ENCODE measurements at regions not wholly inside any gene's neighbourhood (a gene's known extent, or its start where the extent isn't known, plus 50 kb on each side); places are given as distances from the start of the nearest gene placed in this dataset.
A peak's percentile ranks its signal among the peaks of the same experiment; 100 is the strongest.

- DNase-seq (ENCODE audit: low read depth, low spot score), result no peak
Measured at GRCh38 chr2:64829525-64829924, 159.7 kb upstream of the SLC1A4 start.

DNA sequence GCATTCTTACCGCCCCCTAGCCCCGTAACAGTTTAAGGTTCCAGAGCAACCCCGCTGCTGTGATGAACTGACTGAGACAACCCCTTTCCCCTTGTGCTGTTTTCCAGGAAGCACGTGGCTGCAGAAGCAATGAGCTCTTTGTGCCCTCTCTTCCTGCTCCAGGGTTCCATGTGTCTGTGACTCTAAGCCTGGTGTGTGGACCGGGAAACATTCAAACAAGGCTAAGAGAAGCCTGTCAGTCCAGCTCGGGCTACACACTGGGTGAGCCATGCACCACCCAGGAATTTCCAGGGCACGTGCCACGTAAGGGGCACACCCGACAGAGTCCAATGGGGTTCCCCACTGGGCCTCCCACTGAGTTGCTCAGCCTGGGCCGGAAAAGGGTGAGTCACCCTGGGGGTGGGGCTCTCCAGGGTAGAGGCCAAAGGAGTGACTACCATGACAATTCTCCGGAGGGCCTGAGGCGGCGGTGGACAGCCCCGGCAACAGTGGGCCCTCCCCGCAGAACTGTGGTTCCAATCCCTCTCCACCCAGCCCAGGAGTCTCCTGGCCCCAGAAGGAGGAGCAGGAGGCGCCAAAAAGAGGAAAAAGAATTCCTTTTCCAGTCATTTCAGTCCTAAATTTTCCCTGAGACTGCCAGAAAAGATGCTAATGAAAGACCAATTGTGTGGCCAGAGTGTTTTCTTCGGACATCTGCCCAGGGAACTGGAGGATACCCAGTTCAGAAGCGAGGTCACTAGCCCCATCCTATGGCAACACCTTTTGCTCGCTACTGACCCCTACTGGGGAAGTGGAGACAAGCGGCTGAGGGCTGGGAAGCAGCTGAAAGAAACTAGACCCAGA lies 157.8 kb upstream of the SLC1A4 start:
- peak; percentile 68 for DNase-seq (ENCODE audit: low read depth, low spot score)

DNA sequence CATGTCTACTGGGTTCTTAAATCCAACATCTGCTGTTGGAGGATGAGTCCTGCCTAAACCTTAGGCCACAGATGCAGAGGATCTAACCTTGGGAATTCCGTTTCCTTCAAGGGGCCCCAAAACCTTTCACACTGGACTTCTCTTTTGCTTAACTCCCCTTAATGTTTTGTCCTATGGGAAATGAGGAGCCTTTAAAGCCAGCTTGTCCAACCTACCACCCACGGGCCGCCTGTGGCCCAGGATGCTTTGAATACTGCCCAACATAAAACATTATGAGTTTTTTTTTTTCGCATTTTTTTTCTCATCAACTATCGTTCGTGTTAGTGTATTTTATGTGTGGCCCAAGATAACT lies 157.2 kb upstream of the SLC1A4 start:
- no peak for DNase-seq (ENCODE audit: low read depth, low spot score)

DNA sequence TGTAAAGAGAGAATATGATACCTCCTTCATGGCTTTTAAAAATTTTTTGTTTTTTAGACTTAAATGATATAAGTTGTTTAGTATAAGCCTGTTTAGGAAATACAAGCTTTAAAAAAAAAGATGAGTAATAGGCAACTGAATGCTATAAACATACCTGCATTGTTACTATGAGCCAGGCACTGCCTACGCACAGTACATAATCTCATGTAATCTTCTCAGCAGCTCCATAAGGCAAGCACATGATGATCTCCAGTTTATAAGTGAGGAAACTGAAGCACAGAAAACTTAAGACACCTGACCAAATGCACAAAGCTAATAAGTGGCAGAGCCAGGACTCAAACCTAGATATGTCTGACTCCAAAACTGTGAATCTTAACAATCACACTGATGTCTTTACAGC lies 156.3 kb upstream of the SLC1A4 start:
- DNase-seq (ENCODE audit: low read depth, low spot score), result no peak

- no peak for DNase-seq (ENCODE audit: low read depth, low spot score)
Measured at GRCh38 chr2:64836566-64836965, 152.6 kb upstream of the SLC1A4 start.

- DNase-seq (ENCODE audit: low read depth, low spot score), result no peak
Measured at GRCh38 chr2:64837116-64837731, 152.0 kb upstream of the SLC1A4 start.

DNA sequence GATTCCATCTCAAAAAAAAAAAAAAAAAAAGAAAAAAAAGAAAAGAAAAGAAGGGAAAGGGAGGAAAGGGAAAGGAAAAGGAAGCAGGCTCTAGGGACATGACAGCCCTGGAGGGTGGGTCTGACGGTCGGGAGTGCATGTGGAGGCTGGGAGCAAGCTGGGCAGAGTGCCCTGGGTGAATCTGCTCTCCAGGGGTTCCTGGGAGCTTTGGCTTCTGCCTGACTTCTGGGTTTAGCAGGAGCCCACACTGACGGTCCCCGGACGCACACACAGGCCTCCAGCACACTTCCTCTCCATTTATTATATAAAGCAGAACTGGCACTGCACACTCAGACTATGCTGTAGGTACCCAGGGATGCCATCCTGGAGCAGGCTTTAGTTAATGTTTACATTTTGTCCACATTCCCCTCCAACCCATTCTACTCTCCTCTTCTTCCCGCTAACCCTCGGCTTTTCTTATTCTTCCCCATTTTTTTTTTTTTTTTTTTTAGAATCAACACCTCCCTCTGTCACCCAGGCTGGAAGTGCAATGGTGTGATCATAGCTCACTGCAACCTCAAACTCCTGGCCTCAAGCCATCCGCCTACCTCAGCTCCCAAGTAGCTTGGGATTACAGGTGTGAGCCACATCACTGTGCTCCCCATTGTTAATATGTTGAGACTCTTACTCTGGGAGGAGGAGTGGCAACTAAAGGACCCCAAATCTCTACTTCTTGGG lies 151.1 kb upstream of the SLC1A4 start:
- DNase-seq (ENCODE audit: low read depth, low spot score), result no peak

- DNase-seq (ENCODE audit: low read depth, low spot score), result no peak
Measured at GRCh38 chr2:64838817-64839216, 150.4 kb upstream of the SLC1A4 start.

- DNase-seq (ENCODE audit: low read depth, low spot score), result no peak
Measured at GRCh38 chr2:64839844-64840243, 149.4 kb upstream of the SLC1A4 start.

GRCh38 chr2:64840426-64840881 lies 148.7 kb upstream of the SLC1A4 start:
- no peak for DNase-seq (ENCODE audit: low read depth, low spot score)

DNA sequence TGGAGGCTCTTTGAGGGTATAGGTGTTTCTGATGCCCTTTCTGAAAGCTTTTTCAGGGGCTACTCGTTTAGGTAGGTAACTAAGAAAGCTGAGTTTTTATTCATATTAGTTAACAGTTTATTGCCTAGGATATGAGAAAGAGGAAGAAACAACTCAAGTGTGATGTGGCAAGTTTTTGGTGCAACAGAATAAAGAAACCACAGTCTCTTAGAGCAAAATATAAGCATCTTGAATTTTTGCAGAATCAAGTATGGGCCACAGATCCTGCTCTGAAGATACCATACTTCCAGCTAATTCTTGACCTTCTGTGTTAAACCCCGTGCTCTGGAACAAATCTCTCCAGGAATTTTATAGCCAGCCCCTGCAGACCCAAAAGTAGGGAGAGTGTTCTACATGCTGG lies 147.7 kb upstream of the SLC1A4 start:
- DNase-seq (ENCODE audit: low read depth, low spot score), result no peak

DNA sequence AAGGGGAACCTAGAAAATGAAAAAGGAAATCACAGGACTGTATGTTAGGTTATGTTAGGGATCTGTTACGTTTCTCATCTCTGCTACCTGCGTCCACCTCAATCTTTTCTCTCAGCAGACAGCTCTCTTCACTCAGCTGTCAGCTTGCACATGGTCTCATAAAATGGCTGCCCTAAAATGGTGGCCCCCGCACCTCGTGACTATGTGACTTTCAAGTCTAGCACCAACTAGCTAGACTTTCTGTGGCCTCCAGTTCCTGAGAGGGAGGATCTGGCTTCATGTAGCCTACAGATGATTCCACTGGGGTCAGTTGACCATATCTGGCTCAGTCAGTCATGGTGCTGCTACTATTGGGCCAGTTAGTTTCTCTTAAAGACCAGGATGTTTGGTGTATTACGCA lies 147.2 kb upstream of the SLC1A4 start:
- no peak for DNase-seq (ENCODE audit: low read depth, low spot score)

DNA sequence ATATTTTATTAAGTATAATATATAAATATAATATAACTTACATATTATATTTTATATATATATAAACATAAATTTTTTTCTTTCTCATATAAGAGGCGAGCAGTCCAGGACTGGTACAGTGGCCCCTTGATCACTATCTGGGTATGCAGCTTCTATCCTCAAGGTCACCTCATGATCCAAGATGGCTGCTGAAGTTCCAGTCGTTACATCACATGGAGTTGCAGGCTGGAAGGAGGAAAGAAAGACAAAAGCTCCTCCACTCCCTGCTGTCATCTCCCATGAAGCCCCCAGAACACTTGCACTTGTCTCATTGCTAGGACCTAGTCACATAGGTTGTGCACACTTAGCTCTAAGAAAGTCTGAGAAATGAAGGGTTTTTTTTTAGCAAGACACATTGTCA lies 145.1 kb upstream of the SLC1A4 start:
- no peak for DNase-seq (ENCODE audit: low read depth, low spot score)

DNA sequence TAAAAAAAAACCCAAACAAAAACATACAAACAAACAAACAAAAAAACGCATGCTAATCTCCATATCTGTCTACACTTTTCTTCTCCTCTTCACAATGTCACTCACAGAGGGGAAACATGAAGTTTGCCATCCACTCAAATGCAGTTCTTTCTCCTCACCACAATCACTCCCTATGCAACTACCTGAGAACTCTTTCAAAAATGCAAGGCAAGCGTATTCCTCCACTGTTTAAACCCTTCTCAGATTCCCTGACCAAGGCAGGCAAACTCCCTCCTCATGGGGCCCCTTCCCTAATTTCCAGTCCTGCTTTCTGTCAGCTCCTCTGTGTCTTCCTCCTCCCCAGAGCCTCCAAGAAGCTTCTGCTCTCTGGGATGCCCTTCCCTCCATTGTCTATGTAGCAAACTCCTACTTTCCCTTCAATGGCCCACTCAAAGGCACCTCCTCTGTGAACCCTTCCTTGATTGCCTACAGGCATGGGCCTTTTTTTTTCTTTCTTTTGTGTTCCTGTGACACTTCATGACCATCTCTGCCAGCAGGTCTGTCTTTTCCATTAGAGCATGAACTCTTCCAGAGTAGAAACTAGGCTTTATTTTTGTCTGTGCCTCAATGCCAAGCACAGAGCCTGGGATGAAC lies 143.8 kb upstream of the SLC1A4 start:
- DNase-seq (ENCODE audit: low read depth, low spot score), result no peak

GRCh38 chr2:64846177-64846576 lies 143.0 kb upstream of the SLC1A4 start:
- no peak for DNase-seq (ENCODE audit: low read depth, low spot score)

GRCh38 chr2:64847930-64848329 lies 141.3 kb upstream of the SLC1A4 start:
- DNase-seq (ENCODE audit: low read depth, low spot score), result no peak

- no peak for DNase-seq (ENCODE audit: low read depth, low spot score)
Measured at GRCh38 chr2:64848363-64848762, 140.8 kb upstream of the SLC1A4 start.

DNA sequence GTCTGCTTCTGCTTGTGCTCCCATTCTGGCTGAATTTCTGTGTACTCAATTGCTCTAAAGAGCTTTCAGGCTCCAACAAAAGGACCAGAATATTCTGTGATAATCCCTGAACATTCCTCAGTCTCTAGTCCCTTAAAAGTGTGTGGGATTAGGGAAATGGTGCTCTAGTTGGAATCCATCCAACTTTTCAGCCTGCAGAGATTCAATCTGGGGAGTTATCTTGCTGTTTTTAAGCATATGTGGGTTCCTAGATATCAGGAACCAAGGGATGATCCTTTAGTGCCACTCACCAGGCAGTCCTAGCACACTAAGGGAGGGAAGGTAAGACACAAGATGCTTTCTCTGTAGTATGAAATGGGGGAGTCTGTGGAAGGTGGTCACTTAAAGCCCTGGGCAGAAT lies 140.3 kb upstream of the SLC1A4 start:
- DNase-seq (ENCODE audit: low read depth, low spot score), result no peak

DNA sequence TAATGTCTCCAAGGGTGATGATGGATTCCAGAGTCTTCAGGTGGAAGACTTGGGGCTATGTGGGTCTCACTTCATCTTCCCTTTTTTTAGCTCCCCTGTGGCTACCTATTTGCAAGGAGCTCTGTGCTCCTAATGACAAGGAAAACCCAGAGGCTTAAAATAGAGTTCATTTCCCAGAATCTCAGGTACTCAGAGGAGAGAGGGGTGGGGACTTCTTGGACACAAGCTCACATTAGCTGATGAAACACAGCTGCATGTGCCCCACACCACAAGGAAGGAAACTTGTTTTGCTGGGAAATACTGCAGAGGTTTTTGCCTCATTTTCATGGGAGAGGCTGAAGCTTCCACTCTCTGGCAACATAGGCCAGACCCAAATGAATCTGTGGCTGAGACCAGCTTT lies 138.6 kb upstream of the SLC1A4 start:
- DNase-seq (ENCODE audit: low read depth, low spot score), result no peak

GRCh38 chr2:64852771-64853241 lies 136.4 kb upstream of the SLC1A4 start:
- no peak for DNase-seq (ENCODE audit: low read depth, low spot score)

DNA sequence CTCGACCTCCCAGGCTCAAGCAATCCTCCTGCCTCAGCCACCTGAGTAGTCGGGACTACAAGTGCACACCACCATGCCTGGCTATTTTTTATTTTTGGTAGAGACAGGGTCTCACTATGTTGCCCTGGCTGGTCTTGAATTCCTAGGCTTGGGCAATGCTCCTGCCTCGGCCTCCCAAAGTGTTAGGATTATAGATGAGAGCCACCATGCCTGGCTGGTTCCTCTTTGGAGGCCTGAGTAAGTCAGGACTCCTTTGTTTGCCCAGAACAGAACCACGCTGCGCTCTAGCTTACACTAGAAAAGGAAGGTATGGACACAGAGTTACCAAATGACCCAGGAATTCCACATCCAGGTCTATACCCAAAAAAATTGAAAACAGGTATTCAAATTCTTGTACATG lies 135.9 kb upstream of the SLC1A4 start:
- DNase-seq (ENCODE audit: low read depth, low spot score), result no peak

- DNase-seq (ENCODE audit: low read depth, low spot score), result no peak
Measured at GRCh38 chr2:64853894-64854293, 135.3 kb upstream of the SLC1A4 start.
